Esophagus squamous epithelium (tissue), 5 donors: ENCODE measurements at regions not wholly inside any gene's neighbourhood (a gene's known extent, or its start where the extent isn't known, plus 50 kb on each side); places are given as distances from the start of the nearest gene placed in this dataset.

Source experiments
- DNase-seq: peaks from one replicate; lab custom pipeline; 2025; lab: John Stamatoyannopoulos, UW
- H3K27ac ChIP-seq, 4 donors: fragments of 200-600 bp; sonication (generic); one replicate each; pipeline ENCODE4 v1.5.1; 2016 to 2019; ENCODE audit warnings: mild to moderate bottlenecking in 1 of 4
- H3K27me3 ChIP-seq, 4 donors: fragments of 200-600 bp; sonication (generic); 1 replicate in 3 of 4; 2 replicates in 1 of 4; pipeline versions ENCODE4 v1.5.1 to v1.6.0; 2017 to 2021; ENCODE audit warnings: antibody characterized with exemption in 1 of 4
- H3K36me3 ChIP-seq, 3 donors: fragments of 200-600 bp; sonication (generic); one replicate each; pipeline ENCODE4 v1.5.1; 2016 to 2019
- H3K4me1 ChIP-seq, 3 donors: fragments of 200-600 bp; sonication (generic); one replicate each; pipeline ENCODE4 v1.5.1; 2017 to 2019
- H3K4me3 ChIP-seq, 4 donors: fragments of 200-600 bp; sonication (generic); 1 replicate in 3 of 4; 2 replicates in 1 of 4; pipeline ENCODE4 v1.5.1; 2016 to 2019; ENCODE audit warnings: mild to moderate bottlenecking in 2 of 4, moderate library complexity in 1 of 4
- H3K9me3 ChIP-seq, 3 donors: fragments of 200-600 bp; sonication (generic); one replicate each; pipeline ENCODE4 v1.5.1; 2016 to 2019
- POLR2A ChIP-seq, 4 donors: fragments of 450-650 bp; IDR thresholded peaks; one replicate each; pipeline ENCODE4 v1.6.1; 2017; ENCODE audit warnings: antibody characterized with exemption in 4 of 4, mild to moderate bottlenecking in 4 of 4, moderate library complexity in 3 of 4
- WGBS, 2 donors: methylation state at CpG; one replicate each; pipeline ENCODE4 v1.1.5; 2018; 5-methylcytosine and 5-hydroxymethylcytosine counted together
- intact Hi-C: fragments of 100-400 bp; cut with DNase I; formaldehyde crosslinking; loops from one replicate; pipeline ENCODE4 v1.15.0; 2022
- TF ChIP-seq, protein P1 (sequence below), 6 experiments: fragments of 450-650 bp in 4 of 6; fragments of 200-600 bp in 2 of 6; sonication (generic) in 2 of 6; IDR thresholded peaks; one replicate each; pipeline ENCODE4 v1.5.1; 2016 to 2019; ENCODE audit warnings: antibody characterized with exemption in 6 of 6, mild to moderate bottlenecking in 4 of 6, moderate library complexity in 4 of 6
- donor health status: DM: yes; HTN: yes; CAD: no.

DNA sequence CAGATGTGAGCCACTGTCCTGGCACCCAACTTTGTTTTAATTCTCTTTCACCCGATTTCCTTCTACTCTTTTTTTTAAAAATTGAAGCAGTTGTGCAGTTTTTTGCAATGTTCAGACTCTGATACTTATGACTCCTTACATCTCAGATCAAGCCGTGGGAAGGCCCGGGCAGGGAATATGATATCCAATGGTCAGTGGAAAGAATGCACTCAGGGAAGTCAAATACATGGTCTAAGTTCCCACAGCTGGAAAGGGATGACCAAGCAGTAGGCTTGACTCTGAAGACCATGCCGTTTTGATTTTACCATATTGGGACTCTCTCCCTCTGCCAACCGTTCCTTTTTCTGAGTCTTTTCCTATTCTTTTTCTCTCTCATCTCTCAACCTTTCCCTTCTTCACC, 157.2 kb downstream of the RPLP1 start:
- peaks cover 0 to 25% (median 0%) of the 10 kb centered on the region in 4 donors for H3K27me3 ChIP-seq
- no peak overlapping the region for H3K4me3 ChIP-seq
- intact Hi-C loops: no loop called here
- H3K4me1 ChIP-seq: no peaks in the 10 kb centered on the region
- H3K9me3 ChIP-seq: no peaks in the 10 kb centered on the region
- no peak for DNase-seq
- WGBS, 2 donors: 79 to 97% methylated on average over 5 of the region's 5 CpGs
- no peak overlapping the region for H3K27ac ChIP-seq
- TF ChIP-seq POLR2A (IDR thresholded peaks at IDR 0.05): no peak
- TF ChIP-seq, protein P1, sequence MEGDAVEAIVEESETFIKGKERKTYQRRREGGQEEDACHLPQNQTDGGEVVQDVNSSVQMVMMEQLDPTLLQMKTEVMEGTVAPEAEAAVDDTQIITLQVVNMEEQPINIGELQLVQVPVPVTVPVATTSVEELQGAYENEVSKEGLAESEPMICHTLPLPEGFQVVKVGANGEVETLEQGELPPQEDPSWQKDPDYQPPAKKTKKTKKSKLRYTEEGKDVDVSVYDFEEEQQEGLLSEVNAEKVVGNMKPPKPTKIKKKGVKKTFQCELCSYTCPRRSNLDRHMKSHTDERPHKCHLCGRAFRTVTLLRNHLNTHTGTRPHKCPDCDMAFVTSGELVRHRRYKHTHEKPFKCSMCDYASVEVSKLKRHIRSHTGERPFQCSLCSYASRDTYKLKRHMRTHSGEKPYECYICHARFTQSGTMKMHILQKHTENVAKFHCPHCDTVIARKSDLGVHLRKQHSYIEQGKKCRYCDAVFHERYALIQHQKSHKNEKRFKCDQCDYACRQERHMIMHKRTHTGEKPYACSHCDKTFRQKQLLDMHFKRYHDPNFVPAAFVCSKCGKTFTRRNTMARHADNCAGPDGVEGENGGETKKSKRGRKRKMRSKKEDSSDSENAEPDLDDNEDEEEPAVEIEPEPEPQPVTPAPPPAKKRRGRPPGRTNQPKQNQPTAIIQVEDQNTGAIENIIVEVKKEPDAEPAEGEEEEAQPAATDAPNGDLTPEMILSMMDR (IDR thresholded peaks at IDR 0.05): no peak
- no peaks in the 10 kb centered on the region for H3K36me3 ChIP-seq

DNA sequence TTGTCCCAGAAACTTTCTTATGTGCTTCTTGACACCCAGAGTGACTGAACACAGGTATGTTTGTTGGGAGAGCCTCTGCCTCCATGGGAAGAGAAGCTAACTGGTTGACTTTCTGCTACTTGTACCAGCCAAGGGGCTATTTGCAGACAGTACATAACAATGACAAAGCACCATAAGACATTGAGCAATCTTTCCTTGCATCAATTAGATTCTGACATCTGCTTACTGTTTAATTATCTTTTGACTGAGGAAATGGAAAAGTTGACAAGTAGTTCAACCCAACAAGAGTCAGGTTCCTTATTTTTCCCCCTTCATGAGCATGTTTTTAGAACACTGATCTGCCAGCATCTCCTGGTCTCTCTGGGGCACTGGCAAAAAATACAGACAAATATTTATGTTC, 157.7 kb downstream of the RPLP1 start:
- Histone ChIP-seq H3K9me3 (no peaks in the 10 kb centered on the region), H3K4me1 (no peaks in the 10 kb centered on the region), H3K4me3 (no peak overlapping the region), H3K27me3 (peaks cover 0 to 28% (median 0%) of the 10 kb centered on the region in 4 donors), H3K36me3 (no peaks in the 10 kb centered on the region), H3K27ac (no peak overlapping the region)
- intact Hi-C loops: no loop called here
- no peak for DNase-seq
- no peak for TF ChIP-seq POLR2A (IDR thresholded peaks at IDR 0.05)
- TF ChIP-seq, protein P1 (IDR thresholded peaks at IDR 0.05): no peak

DNA sequence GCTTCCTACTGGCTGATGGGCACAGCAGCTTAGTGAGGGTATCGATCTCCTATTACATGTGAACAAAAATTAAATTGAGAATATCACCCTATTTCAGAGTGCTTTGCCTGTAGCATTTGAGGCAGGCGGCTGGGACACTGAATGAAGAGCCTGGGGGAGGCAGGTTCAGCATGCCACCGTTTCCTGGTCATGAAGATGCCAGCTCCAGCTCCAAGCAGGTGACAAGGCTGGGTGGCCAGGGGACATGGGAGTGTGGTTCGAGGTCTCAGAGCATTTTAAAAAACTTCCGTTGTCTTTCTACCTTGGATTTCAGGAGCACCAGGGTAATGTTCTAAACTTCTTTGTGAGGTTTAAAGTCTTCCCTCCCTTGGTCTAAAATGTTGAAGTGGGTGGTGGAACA, 158.2 kb downstream of the RPLP1 start:
- H3K9me3 ChIP-seq: no peaks in the 10 kb centered on the region
- no peak overlapping the region for H3K4me3 ChIP-seq
- intact Hi-C loops: no loop called here
- H3K27me3 ChIP-seq: peaks cover 0 to 28% (median 0%) of the 10 kb centered on the region in 4 donors
- H3K36me3 ChIP-seq: no peaks in the 10 kb centered on the region
- no peak for DNase-seq
- no peak overlapping the region for H3K27ac ChIP-seq
- 86 to 88% methylated on average over 3 to 5 of the region's 5 CpGs for WGBS, 2 donors
- H3K4me1 ChIP-seq: no peaks in the 10 kb centered on the region
- no peak for TF ChIP-seq POLR2A (IDR thresholded peaks at IDR 0.05)
- TF ChIP-seq, protein P1 (IDR thresholded peaks at IDR 0.05): no peak

DNA sequence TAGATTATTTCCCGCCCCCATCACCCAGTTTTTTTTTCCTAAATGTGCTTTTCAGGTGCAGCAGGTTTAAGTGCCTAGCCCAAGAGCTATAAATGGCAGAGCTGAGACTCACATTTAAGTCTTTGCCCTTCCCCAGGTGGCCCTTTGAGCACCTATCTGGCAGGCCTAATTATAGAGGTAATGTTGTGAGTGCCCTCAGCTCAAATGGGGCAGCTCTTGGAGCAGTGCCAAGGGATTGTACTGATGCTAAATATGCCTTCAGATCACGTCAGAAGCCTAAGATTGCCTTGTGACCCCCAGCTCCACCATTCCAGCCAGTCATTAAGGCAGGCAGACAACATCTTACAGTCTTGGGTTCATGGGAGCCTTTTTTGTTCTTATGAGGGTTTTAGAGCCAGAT, 159.5 kb downstream of the RPLP1 start:
- Histone ChIP-seq H3K4me3 (no peak overlapping the region), H3K27me3 (peaks cover 0 to 20% (median 0%) of the 10 kb centered on the region in 4 donors), H3K27ac (no peak overlapping the region), H3K9me3 (no peaks in the 10 kb centered on the region), H3K36me3 (no peaks in the 10 kb centered on the region), H3K4me1 (no peaks in the 10 kb centered on the region)
- WGBS, 2 donors: 80 to 85% methylated on average over 1 to 2 of the region's 2 CpGs
- TF ChIP-seq, protein P1 (IDR thresholded peaks at IDR 0.05): no peak
- TF ChIP-seq POLR2A (IDR thresholded peaks at IDR 0.05): no peak
- intact Hi-C loops: no loop called here
- DNase-seq: no peak

DNA sequence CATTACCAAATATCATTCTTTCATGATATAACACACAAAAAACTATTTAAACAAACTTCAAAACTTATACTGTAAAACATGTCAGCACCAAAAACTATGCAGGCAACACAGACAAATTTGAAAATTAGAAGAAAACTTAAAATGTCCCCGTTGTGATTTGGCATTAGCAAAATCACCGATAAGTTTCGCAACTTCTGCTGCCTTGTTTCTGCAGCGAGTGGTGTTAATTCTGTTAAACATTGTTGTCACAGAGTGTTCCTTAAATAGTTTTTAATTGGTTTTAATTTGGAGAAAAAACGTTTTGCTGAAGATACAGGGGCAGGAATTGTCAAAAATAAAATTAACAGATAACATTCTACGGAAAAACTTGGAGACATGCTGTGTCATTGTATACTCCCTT, 160.6 kb downstream of the RPLP1 start:
- no peak for DNase-seq
- 65 to 67% methylated on average over 6 of the region's 6 CpGs for WGBS, 2 donors
- H3K27me3 ChIP-seq: peaks cover 0 to 12% (median 0%) of the 10 kb centered on the region in 4 donors
- intact Hi-C loops: no loop called here
- no peaks in the 10 kb centered on the region for H3K9me3 ChIP-seq
- no peak overlapping the region for H3K4me3 ChIP-seq
- no peak for TF ChIP-seq POLR2A (IDR thresholded peaks at IDR 0.05)
- TF ChIP-seq, protein P1 (IDR thresholded peaks at IDR 0.05): no peak
- H3K36me3 ChIP-seq: no peaks in the 10 kb centered on the region
- H3K4me1 ChIP-seq: no peaks in the 10 kb centered on the region
- H3K27ac ChIP-seq: no peak overlapping the region
